ENCODE measurements at regions not wholly inside any gene's neighbourhood (a gene's known extent, or its start where the extent isn't known, plus 50 kb on each side); places are given as distances from the start of the nearest gene placed in this dataset.
"Not testable (repeated sequence)": the region's sequence is repeated elsewhere in the genome, so short reads cannot be mapped to it uniquely, and the experiment has no call there.

DNA sequence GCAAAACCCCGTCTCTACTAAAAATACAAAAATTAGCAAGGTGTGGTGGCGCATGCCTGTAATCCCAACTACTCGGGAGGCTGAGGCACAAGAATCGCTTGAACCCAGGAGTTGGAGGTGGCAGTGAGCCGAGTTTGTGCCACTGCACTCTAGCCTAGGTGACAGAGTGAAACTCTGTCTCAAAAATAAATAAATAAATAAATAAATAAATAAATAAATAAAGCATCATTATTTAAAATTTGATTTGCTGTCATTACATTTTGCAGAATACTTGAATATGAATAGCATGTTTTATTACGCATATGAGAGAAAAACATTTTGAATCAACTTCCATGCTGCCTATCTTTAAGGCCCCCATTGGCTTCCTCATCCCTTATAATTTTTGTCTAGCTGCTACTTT lies 53.4 kb upstream of the MED14 start:
- not testable (repeated sequence) for DNase-seq

DNA sequence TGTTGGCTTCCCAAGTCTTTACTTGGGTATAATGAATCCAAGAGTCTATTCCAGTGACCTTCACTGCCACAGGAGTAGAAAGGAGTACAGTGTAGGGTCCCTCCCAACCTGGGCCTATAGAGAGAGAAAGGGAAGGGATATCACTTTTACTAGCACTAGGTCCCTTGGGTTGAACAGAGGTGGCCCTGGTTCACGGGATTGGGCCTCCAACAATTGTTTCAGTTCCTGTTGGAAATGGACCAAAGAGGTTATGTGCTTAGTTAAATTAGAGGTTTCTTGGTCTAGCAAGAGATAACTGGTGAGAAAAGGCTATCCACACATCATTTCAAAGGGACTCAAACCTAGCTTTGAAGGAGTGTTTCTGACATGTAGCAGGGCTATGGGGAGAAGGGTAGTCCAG lies 57.1 kb upstream of the MED14 start:
- DNase-seq, result no peak

DNA sequence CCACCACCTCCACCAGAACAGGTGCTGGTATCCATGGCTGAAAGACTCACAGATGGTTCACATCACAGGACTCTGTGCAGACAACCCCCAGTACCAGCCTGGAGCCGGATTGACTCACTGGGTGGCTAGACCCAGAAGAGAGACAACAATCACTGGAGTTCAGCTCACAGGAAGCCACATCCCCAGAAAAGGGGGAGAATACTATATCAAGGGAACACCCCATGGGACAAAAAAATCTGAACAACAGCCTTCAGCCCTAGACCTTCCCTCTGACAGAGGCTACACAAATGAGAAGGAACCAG lies 59.4 kb upstream of the MED14 start:
- DNase-seq, result not testable (repeated sequence)

DNA sequence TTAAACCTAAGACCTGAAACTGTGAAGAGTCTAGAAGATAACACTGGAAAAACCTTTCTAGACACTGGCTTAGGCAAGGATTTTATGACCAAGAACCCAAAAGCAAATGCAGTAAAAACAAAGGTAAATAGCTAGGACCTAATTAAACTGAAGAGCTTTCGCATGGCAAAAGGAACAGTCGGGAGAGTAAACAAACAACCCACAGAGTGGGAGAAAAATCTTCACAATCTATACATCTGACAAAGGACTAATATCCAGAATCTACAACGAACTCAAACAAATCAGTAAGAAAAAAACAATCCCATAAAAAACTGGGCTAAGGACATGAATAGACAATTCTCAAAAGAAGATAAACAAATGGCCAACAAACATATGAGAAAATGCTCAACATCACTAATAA lies 64.4 kb upstream of the MED14 start:
- DNase-seq, result not testable (repeated sequence)

DNA sequence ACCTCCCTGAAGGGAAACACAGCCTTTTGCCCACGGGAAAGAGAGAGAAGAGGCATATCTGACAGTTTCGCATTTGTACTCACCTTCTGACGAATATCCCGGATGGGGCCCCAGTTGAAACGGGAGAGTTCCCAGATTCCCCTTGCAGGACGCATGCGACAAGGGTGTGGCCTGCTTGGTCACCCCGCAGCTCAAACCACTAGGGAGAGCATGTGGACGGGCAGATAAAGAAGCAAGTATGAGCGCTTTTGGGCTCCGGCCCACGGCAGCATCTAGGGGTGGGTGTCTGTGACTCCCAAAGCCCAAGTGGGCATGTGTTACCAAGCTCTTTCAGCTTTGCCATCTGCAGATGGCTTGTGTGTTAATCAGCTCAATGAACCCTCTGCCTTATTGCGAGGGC lies 70.1 kb upstream of the MED14 start:
- no peak for DNase-seq

DNA sequence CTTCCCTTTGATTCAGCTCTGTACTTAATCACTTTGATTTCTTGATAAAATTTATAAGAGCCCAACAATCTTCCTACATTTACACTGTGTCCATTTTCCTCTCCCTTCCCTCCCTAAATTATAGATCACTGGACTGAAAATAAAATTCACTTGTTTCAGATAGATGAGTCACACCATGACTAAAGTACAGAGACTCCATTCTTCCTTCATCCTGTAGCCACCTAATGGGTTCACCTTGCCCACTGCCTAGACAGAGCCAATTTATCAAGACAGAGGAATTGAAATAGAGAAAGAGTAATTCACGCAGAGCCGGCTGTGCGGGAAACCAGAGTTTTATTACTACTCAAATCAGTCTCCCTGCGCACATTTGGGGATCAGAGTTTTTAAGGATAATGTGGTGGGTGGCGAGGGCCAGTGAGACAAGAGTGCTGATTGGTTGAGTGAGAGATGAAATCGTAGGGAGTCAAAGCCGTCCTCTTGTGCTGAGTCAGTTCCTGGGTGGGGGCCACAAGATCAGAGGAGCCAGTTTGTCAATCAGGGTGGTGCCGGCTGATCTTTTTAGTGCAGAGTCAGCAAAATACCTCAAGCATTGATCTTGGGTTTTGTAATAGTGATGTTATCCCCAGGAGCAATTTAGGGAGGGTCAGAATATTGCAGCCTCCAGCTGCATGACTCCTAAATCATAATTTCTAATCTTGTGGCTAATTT lies 71.3 kb upstream of the MED14 start:
- no peak for DNase-seq

DNA sequence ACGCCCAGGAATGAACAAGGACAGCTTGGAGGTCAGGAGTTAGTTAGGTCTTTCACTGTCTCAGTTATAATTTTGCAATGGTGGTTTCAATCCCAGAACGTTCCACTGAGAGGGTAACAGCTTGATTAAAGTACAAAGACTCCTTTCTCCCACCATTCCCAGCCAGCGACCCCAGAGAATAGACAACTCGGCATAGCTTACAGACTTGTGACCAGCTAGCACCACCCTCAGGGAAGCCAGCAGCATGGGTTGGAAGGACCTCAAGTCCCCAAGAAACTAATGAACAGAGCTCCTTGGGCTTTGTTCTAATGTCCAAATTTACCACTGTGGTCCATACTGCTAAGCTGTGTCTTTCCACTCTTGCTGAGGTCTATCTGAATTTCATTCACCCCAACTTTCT lies 72.0 kb upstream of the MED14 start:
- DNase-seq, result no peak

DNA sequence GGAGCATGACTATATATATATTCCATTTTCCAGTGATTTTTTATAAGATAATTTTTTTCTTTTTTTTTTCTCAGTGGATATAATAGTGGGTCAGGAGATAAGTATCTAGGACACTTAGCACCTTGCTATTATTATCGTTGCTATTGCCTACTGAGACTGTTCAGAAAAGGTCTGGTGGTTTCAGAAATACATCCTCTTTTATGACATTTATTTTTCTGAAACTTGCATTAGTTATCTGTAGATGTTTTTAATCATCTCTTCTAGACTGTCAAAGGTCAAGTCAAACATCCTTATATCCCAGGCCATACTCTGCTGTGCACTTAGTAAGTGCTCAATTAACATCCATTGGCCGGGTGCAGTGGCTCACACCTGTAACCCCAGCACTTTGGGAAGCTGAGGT lies 72.9 kb upstream of the MED14 start:
- no peak for DNase-seq

DNA sequence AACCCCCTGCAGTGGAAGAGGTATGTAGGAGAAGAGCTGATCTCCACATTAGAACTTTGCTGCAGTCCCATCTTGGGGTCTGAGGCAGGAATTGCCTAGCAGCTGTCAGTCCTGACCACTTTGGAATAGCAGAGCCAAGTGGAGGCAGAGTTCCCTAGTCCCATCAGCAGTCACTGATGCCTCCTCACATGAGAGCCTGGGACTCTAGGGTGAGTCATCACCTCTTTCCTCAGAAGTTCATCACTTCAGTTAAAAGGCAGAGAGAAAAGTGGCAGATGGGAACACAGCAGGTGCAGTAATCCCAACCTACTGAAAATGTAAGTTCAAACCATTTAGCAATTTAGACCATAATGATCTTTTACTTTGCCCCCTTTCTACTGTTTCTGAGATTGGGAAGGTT lies 73.9 kb upstream of the MED14 start:
- no peak for DNase-seq

DNA sequence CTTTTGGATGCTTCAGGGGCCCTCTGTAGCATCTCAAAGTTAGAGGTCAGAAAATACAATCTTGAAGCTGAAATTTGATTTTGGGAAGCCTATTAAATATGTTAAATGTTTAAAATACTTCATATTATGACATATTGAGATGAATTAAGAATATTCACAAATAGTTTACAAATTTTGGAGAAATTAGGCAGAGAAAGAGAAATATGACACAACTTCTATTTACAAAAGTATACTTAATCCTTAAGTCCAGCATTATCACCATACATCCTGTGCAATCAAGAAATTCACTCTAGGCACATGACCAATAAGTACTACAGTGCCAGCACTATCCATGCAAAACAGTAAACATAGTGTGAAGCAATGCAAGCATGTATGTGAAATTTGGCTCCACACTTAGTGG lies 79.7 kb upstream of the MED14 start:
- not testable (repeated sequence) for DNase-seq

DNA sequence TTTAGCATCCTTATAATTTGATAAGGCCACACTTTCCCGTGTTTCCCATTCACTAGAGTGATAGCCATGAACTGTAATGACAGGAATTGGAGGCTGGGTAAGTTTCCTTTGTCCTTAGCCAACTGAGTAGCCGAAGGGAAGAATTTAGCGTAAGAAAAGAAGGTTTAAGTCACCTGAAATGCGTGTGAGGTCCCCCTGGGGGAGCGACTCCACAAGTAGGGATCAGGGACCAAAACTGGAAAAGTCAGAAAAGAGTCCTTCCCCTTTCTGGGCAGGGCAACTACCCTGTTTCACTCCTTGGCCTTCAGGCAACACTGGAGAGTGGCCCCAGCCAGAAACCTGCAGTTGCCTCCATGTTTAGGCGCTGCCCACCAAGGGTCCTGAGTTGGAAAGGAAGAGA lies 81.6 kb upstream of the MED14 start:
- DNase-seq, result no peak

DNA sequence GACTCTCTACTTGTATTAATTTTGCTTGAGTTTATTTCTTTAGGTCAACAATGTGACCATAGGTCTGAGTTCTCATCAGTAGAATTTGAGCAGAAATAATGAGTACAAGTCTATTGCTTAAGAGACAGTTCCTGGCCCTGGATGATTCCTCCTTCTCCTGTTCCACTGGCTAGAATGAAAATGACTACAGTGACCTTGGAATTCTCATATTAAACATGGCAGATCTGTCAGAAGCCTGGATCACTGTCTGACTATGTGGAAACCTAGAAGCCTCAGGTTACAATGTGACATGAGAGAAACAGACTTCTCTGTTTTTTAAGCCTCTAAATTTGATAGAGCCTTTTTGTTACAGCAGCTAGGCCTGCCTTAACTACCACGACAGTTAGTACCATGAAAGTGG lies 82.9 kb upstream of the MED14 start:
- DNase-seq, result no peak

DNA sequence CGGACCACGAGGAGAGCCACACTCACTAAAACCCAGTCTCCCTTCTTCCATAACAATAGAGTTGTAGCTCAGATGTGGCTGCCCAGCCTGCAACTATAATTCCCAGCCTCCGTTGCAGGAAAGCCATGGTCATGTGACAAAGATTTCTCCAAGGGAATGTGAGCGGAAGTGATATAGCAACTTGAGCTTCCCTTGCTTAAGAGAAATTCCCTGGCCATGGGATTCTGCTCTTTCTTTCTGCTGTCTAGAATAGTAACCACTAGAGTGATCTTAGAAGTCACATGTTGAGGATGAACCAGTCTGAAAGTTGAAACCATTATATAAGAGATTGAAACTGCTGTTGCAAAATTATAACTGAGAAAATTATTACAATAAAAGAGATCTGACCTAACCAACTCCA lies 86.4 kb upstream of the MED14 start:
- no peak for DNase-seq

DNA sequence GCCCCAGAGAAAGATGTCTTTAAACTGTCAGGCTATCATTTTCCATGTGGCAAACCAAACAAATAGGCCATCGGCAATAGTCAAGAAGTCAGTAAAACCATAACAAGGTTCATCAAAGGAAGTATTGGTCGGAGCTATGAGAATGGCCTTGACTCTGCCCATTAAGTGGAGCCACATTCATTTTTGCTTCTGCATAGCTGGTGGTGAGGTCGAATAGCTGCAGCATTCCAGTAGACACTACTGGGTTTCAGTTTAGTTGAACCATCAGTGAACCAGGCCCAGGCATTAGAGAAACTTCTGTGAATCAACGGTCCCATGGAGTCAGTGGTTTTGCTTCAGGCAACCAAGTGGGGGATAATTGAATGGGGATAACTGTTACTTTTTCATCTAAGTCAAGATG lies 92.0 kb upstream of the MED14 start:
- DNase-seq, result no peak

DNA sequence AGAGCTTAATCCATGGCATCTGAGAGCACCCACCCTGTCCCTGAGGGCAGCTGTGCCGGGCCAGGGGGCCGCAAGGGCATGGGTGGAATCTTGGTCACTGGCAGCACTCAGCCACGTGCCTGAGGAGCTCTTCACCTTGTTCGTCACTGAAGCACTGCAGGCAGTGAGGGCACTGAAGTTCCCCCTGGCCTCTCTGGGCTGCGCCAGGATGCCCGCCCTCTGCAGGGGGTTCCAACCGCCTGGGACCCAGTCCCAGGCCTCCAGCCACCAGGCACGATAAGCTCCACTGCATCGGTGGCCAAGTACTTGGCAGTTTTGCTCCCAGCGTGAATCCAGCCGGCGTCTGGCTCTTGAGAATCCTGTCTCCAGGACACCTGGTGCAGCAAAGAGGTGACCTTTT lies 96.4 kb upstream of the MED14 start:
- DNase-seq, result no peak

DNA sequence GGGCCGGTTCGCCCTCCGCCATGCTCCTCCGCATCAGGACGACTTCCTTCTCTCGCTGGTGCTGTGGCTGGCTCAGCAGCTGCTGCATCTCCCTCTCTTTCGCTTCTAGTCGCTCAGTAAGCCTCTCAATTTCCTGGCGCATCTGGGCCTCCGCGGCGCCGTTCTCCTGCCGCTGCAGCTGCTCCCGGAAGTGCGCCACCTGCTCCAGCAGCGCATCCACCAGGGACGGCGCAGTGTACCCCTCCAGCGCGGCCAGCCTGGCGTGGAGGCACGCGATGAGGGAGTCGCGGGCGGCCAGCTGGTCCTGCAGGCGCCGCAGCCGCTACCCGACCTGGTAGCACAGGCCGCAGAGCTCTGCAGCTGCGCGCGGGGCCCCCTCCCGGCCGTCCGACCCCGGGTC lies 97.4 kb upstream of the MED14 start:
- DNase-seq, result no peak

DNA sequence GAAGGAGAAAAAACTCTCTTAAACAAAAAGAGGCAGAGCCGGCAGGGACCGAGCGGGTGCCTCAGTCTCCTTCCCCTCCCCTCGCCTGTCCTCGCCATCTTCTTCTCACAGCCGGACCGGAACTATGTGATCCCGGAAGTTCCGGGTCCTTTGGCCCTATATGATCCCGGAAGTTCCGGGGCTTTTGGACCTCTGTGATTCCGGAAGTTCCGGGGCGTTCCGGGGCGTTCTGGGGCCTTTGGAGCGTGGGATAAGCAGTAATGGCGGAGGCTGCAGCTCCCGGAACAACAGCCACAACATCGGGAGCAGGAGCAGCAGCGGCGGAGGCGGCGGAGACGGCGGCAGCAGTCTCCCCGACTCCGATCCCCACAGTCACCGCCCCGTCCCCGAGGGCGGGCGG lies 98.9 kb upstream of the MED14 start:
- DNase-seq, result no peak

DNA sequence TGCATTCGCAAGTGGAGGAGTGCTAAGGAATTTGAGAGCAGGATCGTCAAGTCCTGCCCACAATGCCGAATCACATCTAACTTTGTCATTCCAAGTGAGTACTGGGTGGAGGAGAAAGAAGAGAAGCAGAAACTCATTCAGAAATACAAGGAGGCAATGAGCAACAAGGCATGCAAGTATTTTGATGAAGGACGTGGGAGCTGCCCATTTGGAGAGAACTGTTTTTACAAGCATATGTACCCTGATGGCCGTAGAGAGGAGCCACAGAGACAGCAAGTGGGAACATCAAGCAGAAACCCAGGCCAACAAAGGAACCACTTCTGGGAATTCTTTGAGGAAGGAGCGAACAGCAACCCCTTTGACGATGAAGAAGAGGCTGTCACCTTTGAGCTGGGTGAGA lies 100.2 kb upstream of the MED14 start:
- no peak for DNase-seq

DNA sequence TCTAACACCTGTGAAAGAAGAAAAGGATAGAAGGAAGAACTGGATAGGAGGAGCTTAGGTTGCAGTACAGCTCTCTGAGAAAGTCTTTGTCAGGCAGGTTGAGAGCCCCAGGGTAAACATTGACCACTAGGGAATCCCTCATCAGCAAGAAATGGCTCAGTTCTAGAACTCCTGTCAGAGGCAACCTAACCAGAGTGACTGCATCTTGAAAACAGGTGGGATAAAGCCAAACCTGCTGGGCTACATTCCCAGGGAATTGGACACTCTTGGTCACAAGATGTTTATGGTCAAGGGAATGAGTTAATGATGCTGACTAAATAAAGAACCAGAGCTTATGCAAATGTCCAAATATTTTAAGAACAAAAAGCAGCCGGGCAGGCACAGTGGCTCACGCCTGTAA lies 108.3 kb upstream of the MED14 start:
- no peak for DNase-seq

DNA sequence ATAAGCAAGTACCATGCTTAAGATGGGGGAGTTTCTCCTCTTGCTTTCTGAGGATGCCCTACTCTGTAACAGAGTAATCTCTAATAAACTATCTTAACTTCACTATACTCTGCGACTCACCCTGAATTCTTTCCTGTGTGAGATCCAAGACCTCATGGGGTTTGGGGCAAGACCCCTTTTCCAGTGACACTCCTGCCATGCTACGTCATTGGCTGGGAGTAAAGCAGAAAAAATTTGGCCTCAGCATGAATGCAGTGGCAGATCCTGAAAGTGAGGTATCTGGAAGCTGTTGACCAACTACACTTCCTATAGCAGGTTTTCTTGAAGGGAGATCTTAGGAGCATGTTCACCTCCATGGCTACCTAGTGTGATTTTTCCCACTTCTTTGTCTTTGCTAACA lies 109.1 kb upstream of the MED14 start:
- no peak for DNase-seq

DNA sequence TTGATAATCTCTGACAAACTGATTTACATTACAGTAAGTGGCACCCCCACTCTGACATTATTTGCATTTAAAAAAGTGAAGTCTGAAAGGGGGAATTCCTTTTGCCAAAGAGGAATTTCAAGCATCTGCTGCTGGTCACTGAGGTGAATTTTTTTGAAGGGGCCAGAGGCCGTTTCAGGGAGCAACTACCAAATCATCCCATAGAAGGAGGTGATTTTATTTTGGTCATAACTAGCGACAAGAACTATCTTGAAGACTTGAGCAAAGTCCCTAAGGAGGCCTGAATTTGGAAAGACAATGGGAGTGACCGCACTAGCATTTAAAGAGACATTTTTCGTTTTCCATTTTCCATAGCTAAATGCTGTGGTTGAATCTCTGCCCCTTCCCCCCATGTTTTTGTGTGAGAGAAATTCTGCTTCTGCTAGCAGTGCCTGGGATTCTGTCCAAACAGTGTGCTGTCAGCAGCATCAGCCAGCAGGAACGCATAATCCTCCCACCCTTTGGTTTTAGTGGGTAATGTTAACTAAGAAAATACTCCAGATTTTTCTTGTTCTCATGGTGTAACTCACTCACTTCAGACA lies 110.1 kb upstream of the MED14 start:
- no peak for DNase-seq

DNA sequence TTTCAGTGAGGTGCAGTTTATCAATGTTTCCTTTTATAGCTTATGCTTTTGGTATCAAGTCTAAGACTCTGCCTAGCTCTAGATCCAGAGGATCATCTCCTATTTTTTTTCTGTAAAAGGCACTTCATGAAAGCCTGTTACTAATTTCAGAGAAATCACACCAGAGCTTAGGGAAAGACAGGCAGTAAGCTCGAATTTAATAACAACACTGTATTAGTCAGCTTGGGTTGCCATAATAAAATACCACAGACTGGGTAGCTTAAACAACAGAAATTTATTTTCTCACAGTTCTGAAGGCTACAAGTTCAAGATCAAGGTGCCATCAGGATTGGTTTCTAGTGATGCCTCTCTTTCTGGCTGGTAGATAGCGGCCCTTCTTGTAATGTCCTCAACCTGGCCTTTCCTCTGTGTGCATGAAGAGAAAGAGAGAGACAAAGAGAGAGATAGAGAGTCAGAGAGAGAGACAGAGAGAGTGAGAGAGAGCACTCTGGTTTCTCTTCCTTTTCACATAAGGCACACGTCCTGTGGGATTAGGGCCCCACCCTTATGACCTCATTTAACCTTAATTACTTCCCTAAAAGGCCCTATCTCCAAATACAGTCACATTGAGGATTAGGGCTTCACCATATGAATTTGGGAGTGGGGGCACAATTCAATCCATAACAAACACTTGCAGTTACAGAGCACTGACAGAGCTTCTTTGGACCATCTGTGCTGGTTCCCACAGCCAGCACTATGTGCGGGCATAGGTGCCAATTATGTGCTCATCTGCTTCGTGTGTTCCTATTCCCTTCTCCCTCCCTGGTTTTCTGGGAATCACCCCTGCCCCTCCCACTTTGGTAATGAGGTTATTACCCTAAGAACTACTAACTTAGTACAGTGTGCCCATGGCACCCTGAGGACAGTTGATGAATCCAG lies 114.8 kb upstream of the MED14 start:
- DNase-seq, result no peak

DNA sequence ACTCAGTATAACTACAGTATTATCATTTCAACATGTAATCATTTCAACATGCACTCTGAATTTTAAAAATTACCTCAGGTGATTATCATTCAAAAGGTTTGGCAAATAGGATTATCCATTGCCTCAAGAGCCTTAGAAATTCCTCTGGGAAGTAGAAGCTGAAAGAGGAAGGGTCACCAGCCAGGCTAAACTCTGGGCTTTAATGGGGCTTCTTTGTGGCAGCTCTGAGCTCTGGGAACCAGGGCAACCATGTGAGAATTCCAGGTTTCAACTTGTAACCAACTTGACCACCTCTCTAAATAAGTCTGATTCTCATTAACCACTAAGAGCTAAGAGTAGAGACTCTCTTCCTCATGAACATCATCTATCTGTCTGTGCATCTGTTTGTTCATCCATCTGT lies 117.2 kb upstream of the MED14 start:
- DNase-seq, result no peak

DNA sequence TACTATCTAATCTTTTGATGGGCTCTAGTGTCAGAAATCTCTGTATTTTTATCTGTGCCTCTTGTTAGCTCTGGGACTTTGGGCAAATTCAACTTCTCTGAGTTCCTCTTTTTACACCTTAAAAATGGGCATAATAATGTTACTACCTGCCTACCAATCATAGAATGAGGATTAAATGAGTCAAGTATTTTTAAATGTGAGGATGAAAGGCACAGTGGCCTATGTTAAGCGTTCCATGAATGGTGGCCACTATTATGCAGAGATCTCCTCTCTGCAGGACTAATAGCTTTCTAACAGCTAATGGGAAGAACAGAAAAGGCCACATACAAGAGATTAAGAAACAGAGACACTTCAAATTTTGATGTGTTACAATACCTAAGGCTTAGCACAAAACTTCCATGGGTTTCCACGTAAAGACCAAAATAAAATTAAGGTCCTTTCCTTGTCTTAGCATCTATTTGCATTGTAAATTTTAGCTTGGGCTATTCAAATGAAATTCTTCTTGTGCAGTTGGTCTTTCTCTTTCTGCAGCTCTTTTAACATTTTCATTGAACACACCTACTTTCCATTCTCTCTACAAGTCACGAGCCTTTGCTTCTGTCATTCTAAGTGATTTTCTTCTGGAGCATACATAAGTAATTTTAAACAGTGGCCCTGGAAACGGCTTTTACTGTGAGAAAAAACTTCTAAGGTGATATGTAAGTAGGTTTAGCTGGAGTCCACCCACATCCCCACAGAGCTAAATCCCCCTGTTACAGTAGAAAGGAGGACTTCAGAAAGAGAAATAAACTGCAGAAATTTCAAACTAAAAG lies 117.9 kb upstream of the MED14 start:
- no peak for DNase-seq

Data from NCI-H345 (cell line).